ENCODE measurements at regions not wholly inside any gene's neighbourhood (a gene's known extent, or its start where the extent isn't known, plus 50 kb on each side); places are given as distances from the start of the nearest gene placed in this dataset.
"Not testable (repeated sequence)": the region's sequence is repeated elsewhere in the genome, so short reads cannot be mapped to it uniquely, and the experiment has no call there.

GRCh38 chr16:76818606-76819181 lies 372.3 kb upstream of the MON1B start:
- DNase-seq, result no peak

GRCh38 chr16:76819226-76819916 lies 371.6 kb upstream of the MON1B start:
- no peak for DNase-seq

- DNase-seq, result no peak
Observed at GRCh38 chr16:76824221-76824620, 366.8 kb upstream of the MON1B start.

GRCh38 chr16:76824791-76825190 lies 366.2 kb upstream of the MON1B start:
- DNase-seq, result no peak

GRCh38 chr16:76835339-76835738 lies 355.7 kb upstream of the MON1B start:
- DNase-seq, result no peak

- no peak for DNase-seq
Observed at GRCh38 chr16:76835779-76836300, 355.1 kb upstream of the MON1B start.

- DNase-seq, result no peak
Observed at GRCh38 chr16:76837872-76838271, 353.1 kb upstream of the MON1B start.

- DNase-seq, result no peak
Observed at GRCh38 chr16:76854234-76854633, 336.8 kb upstream of the MON1B start.

GRCh38 chr16:76856112-76856511 lies 334.9 kb upstream of the MON1B start:
- DNase-seq, result no peak

GRCh38 chr16:76857402-76857801 lies 333.6 kb upstream of the MON1B start:
- no peak for DNase-seq

GRCh38 chr16:76862901-76863300 lies 328.1 kb upstream of the MON1B start:
- DNase-seq, result no peak

- DNase-seq, result no peak
Observed at GRCh38 chr16:76866994-76867393, 324.0 kb upstream of the MON1B start.

- no peak for DNase-seq
Observed at GRCh38 chr16:76875898-76876297, 315.1 kb upstream of the MON1B start.

- no peak for DNase-seq
Observed at GRCh38 chr16:76879420-76879819, 311.6 kb upstream of the MON1B start.

- DNase-seq, result not testable (repeated sequence)
Observed at GRCh38 chr16:76880523-76880922, 310.5 kb upstream of the MON1B start.

- DNase-seq, result no peak
Observed at GRCh38 chr16:76882105-76882504, 308.9 kb upstream of the MON1B start.

- no peak for DNase-seq
Observed at GRCh38 chr16:76883076-76883475, 307.9 kb upstream of the MON1B start.

- DNase-seq, result no peak
Observed at GRCh38 chr16:76885776-76886537, 305.0 kb upstream of the MON1B start.

- no peak for DNase-seq
Observed at GRCh38 chr16:76897816-76898215, 293.2 kb upstream of the MON1B start.

- DNase-seq, result no peak
Observed at GRCh38 chr16:76899767-76900166, 291.2 kb upstream of the MON1B start.

- DNase-seq, result no peak
Observed at GRCh38 chr16:76900285-76901263, 290.4 kb upstream of the MON1B start.

GRCh38 chr16:76906552-76906951 lies 284.4 kb upstream of the MON1B start:
- DNase-seq, result no peak

GRCh38 chr16:76910931-76911330 lies 280.1 kb upstream of the MON1B start:
- no peak for DNase-seq

All from NCI-H2081 (cell line).